ENCODE measurements at regions not wholly inside any gene's neighbourhood (a gene's known extent, or its start where the extent isn't known, plus 50 kb on each side); places are given as distances from the start of the nearest gene placed in this dataset.
"Not testable (repeated sequence)": the region's sequence is repeated elsewhere in the genome, so short reads cannot be mapped to it uniquely, and the experiment has no call there.

- TF ChIP-seq, protein P1, sequence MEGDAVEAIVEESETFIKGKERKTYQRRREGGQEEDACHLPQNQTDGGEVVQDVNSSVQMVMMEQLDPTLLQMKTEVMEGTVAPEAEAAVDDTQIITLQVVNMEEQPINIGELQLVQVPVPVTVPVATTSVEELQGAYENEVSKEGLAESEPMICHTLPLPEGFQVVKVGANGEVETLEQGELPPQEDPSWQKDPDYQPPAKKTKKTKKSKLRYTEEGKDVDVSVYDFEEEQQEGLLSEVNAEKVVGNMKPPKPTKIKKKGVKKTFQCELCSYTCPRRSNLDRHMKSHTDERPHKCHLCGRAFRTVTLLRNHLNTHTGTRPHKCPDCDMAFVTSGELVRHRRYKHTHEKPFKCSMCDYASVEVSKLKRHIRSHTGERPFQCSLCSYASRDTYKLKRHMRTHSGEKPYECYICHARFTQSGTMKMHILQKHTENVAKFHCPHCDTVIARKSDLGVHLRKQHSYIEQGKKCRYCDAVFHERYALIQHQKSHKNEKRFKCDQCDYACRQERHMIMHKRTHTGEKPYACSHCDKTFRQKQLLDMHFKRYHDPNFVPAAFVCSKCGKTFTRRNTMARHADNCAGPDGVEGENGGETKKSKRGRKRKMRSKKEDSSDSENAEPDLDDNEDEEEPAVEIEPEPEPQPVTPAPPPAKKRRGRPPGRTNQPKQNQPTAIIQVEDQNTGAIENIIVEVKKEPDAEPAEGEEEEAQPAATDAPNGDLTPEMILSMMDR (IDR thresholded peaks at IDR 0.05; ENCODE audit: insufficient read depth, low read length): no peak
- no peak for DNase-seq (ENCODE audit: low read depth)
- no peak overlapping the region for H3K4me3 ChIP-seq (ENCODE audit: low read depth, low read length)
Observed at GRCh38 chr3:75906555-75907112, 121.3 kb upstream of the ZNF717 start.

DNA sequence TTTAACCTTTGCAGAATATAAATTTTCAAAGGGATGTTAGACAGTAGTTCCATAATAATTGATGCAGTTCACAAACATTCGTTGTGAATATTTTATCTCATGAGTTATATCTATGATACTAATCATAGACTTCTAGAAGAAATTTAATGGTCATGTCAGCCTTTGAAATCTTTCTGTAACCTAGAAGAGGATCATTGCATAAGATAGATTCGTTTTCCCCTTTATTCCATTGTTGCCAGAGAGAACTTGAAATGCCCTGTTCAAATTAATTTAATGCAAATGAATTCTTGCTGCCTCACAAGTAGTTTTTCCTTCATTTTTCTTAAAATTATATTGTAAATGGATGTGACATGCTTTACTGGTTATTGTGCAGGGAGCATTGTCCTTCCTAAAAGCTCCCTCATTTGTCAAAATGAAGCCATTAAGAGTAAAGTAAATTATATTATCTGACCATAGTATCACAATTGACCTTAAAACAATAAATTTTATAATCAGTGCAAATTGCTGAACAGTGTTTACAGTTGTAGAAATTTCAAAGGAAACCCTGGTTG, 128.5 kb upstream of the ZNF717 start:
- H3K4me3 ChIP-seq (ENCODE audit: low read depth, low read length): no peak overlapping the region
- no peak for DNase-seq (ENCODE audit: low read depth)
- TF ChIP-seq, protein P1 (IDR thresholded peaks at IDR 0.05; ENCODE audit: insufficient read depth, low read length): no peak

- DNase-seq (ENCODE audit: low read depth); H3K4me3 ChIP-seq (ENCODE audit: low read depth, low read length): not testable (repeated sequence)
Observed at GRCh38 chr3:75914741-75915140, 129.4 kb upstream of the ZNF717 start.

- H3K4me3 ChIP-seq (ENCODE audit: low read depth, low read length): no peak overlapping the region
- no peak for DNase-seq (ENCODE audit: low read depth)
Observed at GRCh38 chr3:75938921-75939320, 153.6 kb upstream of the ZNF717 start.

DNA sequence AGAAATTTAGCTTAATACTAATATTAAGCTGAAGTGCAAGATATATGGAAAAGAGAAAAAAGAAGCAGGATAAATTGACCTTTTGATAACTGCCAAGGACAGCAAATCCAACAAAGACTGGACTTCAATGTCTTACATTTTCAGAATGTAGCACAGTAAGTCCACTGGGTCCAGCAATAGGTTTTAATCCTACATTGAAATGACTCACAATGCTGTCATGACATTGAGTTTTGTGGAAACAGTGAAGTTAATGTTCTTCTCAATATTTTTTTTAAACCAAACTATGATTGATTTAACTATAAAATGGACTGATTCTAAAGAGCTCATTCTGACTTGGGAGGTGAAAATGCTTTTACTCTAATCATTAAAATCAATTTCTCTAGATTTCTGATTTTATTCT, 166.6 kb upstream of the ZNF717 start:
- no peak overlapping the region for H3K4me3 ChIP-seq (ENCODE audit: low read depth, low read length)
- TF ChIP-seq, protein P1 (IDR thresholded peaks at IDR 0.05; ENCODE audit: insufficient read depth, low read length): no peak
- DNase-seq (ENCODE audit: low read depth): no peak

More at GRCh38 chr3:75938921-75939320, 153.6 kb upstream of the ZNF717 start:
- TF ChIP-seq, protein P1 (IDR thresholded peaks at IDR 0.05; ENCODE audit: insufficient read depth, low read length): no peak

DNA sequence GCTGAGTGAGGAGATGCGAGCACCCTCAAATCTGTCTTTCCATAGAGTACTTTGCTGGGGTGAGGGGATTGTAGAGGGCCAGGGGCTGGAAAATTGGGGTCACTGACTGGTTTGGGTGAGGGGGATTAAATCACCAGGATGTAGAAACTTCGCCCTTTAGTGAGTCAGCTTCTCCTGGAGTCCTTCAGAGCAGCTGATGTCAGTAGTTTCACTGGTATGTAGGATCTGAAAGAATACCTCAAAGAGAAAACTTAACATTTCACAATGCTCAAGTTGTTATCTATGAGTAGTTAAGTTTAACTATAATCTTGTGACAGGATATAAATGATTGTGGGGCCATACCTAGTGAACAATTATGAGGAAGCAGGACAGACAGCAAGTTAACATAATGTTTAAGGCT, 174.7 kb upstream of the ZNF717 start:
- not testable (repeated sequence) for DNase-seq (ENCODE audit: low read depth); H3K4me3 ChIP-seq (ENCODE audit: low read depth, low read length)

DNA sequence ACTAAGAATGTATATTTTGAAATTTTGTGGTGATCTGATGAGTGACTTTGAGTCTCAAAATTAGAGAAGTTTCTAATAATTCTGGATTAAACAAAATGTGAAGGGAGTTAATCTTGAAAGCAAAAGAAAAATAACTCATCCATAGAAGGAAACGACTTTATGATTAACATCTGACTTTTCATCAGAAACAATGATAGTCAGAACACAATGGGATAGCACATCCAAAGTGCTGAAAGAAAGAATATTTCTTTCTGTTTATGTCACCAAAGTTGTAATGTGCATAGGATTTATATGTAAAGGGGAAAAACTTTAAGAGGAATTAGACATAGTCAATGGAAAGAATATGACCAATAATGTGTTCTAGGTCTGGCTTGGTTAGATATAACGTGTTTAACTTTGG, 176.7 kb upstream of the ZNF717 start:
- DNase-seq (ENCODE audit: low read depth); H3K4me3 ChIP-seq (ENCODE audit: low read depth, low read length): not testable (repeated sequence)

DNA sequence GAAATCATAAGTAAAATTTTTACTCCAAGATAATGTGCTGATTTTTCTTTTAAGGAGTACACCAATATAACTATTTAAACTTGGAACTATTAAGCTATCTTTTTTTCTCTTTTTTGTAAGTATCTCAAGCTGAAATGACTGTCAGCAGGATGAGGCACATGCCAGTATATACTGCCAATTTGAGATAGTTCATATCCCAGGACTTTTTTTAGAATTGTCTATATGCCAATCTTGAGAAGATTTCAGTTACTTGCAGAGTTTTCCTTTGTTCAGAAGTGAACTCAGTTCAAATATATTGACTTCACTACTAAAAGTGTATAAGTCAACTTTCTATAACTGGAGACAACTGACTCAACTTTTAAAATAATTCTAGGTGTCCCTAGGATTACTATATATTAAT, 181.7 kb upstream of the ZNF717 start:
- H3K4me3 ChIP-seq (ENCODE audit: low read depth, low read length): no peak overlapping the region
- DNase-seq (ENCODE audit: low read depth): no peak
- TF ChIP-seq, protein P1 (IDR thresholded peaks at IDR 0.05; ENCODE audit: insufficient read depth, low read length): no peak

All from fibroblast of the aortic adventitia (primary cell).